ENCODE measurements at regions not wholly inside any gene's neighbourhood (a gene's known extent, or its start where the extent isn't known, plus 50 kb on each side); places are given as distances from the start of the nearest gene placed in this dataset.

GRCh38 chr2:200079356-200079755, 124.0 kb downstream of the MAIP1 start:
- TF ChIP-seq, protein P1, sequence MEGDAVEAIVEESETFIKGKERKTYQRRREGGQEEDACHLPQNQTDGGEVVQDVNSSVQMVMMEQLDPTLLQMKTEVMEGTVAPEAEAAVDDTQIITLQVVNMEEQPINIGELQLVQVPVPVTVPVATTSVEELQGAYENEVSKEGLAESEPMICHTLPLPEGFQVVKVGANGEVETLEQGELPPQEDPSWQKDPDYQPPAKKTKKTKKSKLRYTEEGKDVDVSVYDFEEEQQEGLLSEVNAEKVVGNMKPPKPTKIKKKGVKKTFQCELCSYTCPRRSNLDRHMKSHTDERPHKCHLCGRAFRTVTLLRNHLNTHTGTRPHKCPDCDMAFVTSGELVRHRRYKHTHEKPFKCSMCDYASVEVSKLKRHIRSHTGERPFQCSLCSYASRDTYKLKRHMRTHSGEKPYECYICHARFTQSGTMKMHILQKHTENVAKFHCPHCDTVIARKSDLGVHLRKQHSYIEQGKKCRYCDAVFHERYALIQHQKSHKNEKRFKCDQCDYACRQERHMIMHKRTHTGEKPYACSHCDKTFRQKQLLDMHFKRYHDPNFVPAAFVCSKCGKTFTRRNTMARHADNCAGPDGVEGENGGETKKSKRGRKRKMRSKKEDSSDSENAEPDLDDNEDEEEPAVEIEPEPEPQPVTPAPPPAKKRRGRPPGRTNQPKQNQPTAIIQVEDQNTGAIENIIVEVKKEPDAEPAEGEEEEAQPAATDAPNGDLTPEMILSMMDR (IDR thresholded peaks at IDR 0.05): no peak
- TF ChIP-seq POLR2A (IDR thresholded peaks at IDR 0.05): no peak

All from uterus (tissue), 2 donors.